Activated CD4-positive, alpha-beta memory T cell treated with anti-CD3 and anti-CD28 coated beads, Interleukin-2, amount 10 ng/mL, durations not matched to agents 7 days and 5 days (primary cell): ENCODE measurements at regions not wholly inside any gene's neighbourhood (a gene's known extent, or its start where the extent isn't known, plus 50 kb on each side); places are given as distances from the start of the nearest gene placed in this dataset.

Experiments used
- CTCF ChIA-PET: fragments of 350-600 bp; sonication (Branson Sonifier 250); formaldehyde crosslinking; loops from one replicate; lab custom pipeline; 2021; ENCODE audit warnings: antibody characterized with exemption, inconsistent platforms; lab: Charles Lee
- POLR2A ChIA-PET: fragments of 350-600 bp; sonication (Branson Sonifier 250); formaldehyde crosslinking; loops from one replicate; lab custom pipeline; 2021; ENCODE audit warnings: antibody characterized with exemption; lab: Charles Lee
- DNase-seq: peaks from one replicate; pipeline ENCODE4 v3.0.0-alpha.2; 2020
- H3K27ac Mint-ChIP-seq: one replicate; pipeline ENCODE4 v1.8.0; 2021; ENCODE audit warnings: mild to moderate bottlenecking, mixed read lengths
- H3K27me3 Mint-ChIP-seq: one replicate; pipeline ENCODE4 v1.8.0; 2021; ENCODE audit warnings: mixed read lengths
- H3K36me3 Mint-ChIP-seq: one replicate; pipeline ENCODE4 v1.8.0; 2021; ENCODE audit warnings: low read depth, mixed read lengths
- H3K4me1 Mint-ChIP-seq: one replicate; pipeline ENCODE4 v1.8.0; 2021; ENCODE audit warnings: mixed read lengths
- H3K4me3 Mint-ChIP-seq: one replicate; pipeline ENCODE4 v1.8.0; 2021; ENCODE audit warnings: mild to moderate bottlenecking, mixed read lengths
- H3K9me3 Mint-ChIP-seq: one replicate; pipeline ENCODE4 v1.8.0; 2021; ENCODE audit warnings: mixed read lengths

DNA sequence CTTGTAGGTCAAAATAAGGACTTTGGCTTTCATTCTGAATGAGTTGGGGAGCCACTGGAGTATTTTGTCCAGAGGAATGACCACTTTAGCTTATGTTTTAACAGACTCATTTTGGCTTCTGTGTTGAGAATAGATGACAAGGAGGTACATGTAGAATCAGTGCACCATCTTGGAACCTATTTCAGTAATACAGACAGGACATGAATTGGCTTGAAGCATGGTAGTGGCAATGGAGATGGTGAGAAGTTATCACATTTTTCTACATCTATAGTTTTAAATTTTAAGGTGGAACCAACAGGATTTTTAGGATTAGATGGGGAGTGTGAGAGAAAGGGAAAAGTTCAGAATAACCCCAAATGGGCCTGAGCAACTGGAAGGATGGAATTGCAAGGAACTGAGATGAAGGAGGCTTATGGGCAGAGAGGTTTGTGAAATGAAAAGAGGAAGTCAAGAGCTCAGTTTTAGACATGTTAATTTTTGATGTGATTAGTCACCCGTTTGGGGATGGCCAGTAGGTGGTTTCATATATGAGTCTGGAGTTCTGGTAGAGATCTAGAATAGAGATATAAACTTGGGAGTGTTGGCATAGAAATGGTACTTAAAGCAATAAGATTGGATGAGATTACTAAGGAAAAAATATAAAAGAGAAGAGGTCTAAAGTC lies 89.2 kb upstream of the JAZF1 start:
- Mint-ChIP-seq H3K27me3 (peaks cover 34% of the 10 kb centered on the region), H3K9me3 (peaks cover 3% of the 10 kb centered on the region), H3K4me1 (no peaks in the 10 kb centered on the region), H3K36me3 (peaks cover 2% of the 10 kb centered on the region), H3K27ac (no peak overlapping the region), H3K4me3 (no peak overlapping the region)
- CTCF ChIA-PET: no interaction called here
- no peak for DNase-seq
- POLR2A ChIA-PET: no interaction called here

DNA sequence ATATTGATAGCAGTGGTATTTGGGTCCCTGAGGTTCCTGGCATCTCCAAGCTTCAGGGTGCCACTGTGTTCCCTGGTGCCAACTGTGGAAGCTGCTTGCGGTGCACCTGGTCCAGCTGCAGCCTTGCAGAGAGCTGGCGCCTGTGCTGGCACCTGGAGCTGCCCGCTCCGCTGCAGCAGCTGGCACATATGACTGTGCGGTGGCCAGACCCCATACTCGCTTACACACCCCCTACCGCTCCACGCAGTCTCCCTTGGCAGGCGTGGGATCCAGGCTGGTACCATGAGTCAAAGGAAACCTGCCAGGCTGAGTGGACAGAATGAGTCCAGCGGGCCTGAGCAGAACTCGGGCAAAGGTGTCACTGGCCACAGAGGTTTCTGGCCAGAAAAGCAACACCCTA lies 89.9 kb upstream of the JAZF1 start:
- no peaks in the 10 kb centered on the region for H3K4me1 Mint-ChIP-seq
- no peak overlapping the region for H3K4me3 Mint-ChIP-seq
- H3K36me3 Mint-ChIP-seq: peaks cover 2% of the 10 kb centered on the region
- ChIA-PET POLR2A (no interaction called here), CTCF (no interaction called here)
- peaks cover 34% of the 10 kb centered on the region for H3K27me3 Mint-ChIP-seq
- DNase-seq: no peak
- H3K9me3 Mint-ChIP-seq: peaks cover 3% of the 10 kb centered on the region
- no peak overlapping the region for H3K27ac Mint-ChIP-seq

DNA sequence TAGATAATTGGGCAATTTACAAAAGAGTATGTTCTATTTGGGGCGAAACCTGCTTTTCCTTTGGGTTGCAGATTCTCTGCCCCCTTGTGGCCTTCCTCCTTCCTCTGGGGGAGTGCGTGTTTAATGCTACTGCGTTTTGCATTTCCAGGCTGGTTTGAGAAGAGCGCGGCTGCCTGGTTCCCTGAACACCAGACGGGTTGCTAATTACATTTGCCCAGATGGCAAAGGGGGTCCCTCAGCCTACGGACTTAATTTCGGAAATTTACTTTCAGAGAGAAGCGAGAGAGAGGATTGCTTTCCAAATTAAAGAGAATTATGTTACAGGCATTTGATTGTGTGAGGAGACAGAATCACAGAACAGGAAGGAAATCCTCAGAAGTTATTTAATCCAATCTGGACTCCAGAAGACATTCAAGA lies 91.9 kb upstream of the JAZF1 start:
- Mint-ChIP-seq H3K36me3 (peaks cover 2% of the 10 kb centered on the region), H3K4me1 (no peaks in the 10 kb centered on the region), H3K9me3 (peaks cover 3% of the 10 kb centered on the region), H3K27me3 (peaks cover 33% of the 10 kb centered on the region), H3K27ac (no peak overlapping the region), H3K4me3 (no peak overlapping the region)
- CTCF ChIA-PET: no interaction called here
- POLR2A ChIA-PET: no interaction called here
- DNase-seq: no peak

DNA sequence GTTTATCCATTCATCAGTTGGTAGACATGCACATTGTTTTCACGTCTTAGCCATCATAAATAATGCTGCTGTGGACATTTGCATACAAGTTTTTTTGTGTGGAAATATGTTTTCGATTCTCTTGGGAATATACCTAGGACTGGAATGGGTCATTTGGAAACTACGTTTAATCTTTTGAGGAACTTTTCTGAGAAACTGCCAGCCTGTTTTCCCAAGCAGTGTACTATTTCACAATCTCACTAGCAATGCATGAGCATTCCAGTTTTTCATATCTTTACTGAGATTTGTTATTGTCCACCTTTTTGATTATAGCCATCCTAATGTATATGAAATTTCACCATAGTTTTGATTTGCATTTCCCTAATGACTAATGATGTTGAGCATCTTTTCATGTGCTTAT lies 95.7 kb upstream of the JAZF1 start:
- no peak for DNase-seq
- Mint-ChIP-seq H3K4me1 (no peaks in the 10 kb centered on the region), H3K4me3 (no peak overlapping the region), H3K9me3 (peaks cover 3% of the 10 kb centered on the region), H3K36me3 (peaks cover 2% of the 10 kb centered on the region), H3K27me3 (peaks cover 21% of the 10 kb centered on the region), H3K27ac (no peak overlapping the region)
- POLR2A ChIA-PET: no interaction called here
- CTCF ChIA-PET: no interaction called here

DNA sequence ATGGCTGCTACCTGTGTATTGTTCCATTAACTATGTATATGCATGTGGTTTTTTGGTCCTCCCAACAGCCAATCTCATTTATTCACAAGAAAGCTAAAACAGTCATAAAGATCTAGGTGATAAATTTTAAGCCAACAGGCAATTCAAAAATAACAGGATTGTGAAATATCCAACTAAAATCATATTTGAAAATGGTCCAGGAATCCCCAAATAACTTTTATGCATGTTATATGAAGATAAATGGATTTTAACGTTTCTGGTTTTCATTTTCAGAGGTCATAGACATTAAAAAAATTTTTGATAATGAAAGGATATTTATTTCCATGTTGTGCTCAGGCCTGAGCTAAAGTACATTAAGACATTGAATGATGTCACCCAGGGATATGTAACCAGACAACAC lies 96.8 kb upstream of the JAZF1 start:
- ChIA-PET CTCF (no interaction called here), POLR2A (no interaction called here)
- H3K27ac Mint-ChIP-seq: no peak overlapping the region
- H3K9me3 Mint-ChIP-seq: peaks cover 3% of the 10 kb centered on the region
- peaks cover 13% of the 10 kb centered on the region for H3K27me3 Mint-ChIP-seq
- no peaks in the 10 kb centered on the region for H3K4me1 Mint-ChIP-seq
- DNase-seq: no peak
- peaks cover 2% of the 10 kb centered on the region for H3K36me3 Mint-ChIP-seq
- no peak overlapping the region for H3K4me3 Mint-ChIP-seq

DNA sequence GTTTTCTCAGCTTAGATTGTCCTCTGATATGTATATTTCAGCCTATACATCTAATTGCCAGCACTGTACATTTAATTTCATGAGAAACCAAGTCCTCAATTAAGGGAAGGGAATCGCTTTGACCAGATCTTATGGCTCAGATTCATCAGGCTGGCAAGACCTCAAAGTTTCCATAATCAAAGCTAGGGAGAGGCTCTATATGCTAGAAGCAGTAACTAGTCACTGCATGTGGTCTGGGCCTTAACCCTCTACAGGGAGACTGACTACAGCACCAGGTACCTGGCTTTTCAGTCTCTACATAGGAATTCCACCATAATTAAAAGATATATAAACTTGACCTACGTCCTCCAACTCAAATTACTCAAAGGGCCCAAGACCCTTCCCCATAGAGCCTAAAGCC lies 97.4 kb upstream of the JAZF1 start:
- ChIA-PET POLR2A (no interaction called here), CTCF (no interaction called here)
- Mint-ChIP-seq H3K27ac (no peak overlapping the region), H3K4me1 (no peaks in the 10 kb centered on the region), H3K27me3 (peaks cover 10% of the 10 kb centered on the region), H3K9me3 (peaks cover 3% of the 10 kb centered on the region), H3K4me3 (no peak overlapping the region), H3K36me3 (peaks cover 2% of the 10 kb centered on the region)
- no peak for DNase-seq

DNA sequence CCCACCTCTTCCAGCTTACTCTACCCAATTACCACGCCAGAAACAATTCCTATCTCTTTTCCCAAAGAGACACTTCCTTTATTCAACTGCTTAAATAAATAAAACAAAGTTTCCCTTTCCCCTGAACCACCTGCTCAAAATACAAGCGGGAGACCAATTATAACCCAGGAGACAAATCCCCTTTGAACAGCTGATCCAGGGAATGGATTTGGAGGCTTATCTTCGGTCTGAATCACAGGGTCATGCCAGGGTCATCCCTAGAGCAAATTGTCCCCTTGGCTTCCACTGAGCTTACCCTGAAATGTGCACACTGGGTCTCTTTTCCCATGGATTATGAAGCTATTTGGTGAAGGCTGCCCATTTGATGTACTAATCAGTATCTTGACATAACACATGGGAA lies 99.9 kb upstream of the JAZF1 start:
- ChIA-PET CTCF (no interaction called here), POLR2A (no interaction called here)
- Mint-ChIP-seq H3K9me3 (no peaks in the 10 kb centered on the region), H3K4me3 (no peak overlapping the region), H3K27me3 (peaks cover 20% of the 10 kb centered on the region), H3K36me3 (no peaks in the 10 kb centered on the region), H3K27ac (no peak overlapping the region), H3K4me1 (no peaks in the 10 kb centered on the region)
- no peak for DNase-seq

DNA sequence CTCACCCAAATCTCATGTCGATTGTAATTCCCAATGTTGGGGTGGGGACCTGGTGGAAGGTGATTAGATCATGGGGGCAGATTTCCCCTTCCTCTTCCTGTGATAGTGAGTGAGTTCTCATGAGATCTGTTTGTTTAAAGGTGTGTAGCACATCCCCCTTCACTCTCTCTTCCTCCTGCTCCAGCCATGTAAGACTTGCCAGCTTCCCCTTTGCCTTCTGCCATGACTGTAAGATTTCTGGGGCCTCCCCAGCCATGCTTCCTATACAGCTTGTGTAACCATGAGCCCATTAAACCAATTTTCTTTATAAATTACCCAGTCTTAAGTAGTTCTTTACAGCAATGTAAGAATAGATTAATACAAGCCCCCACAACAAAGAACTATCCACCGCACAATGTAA lies 109.9 kb upstream of the JAZF1 start:
- ChIA-PET POLR2A (no interaction called here), CTCF (no interaction called here)
- Mint-ChIP-seq H3K27ac (no peak overlapping the region), H3K4me1 (peaks cover 14% of the 10 kb centered on the region), H3K27me3 (peaks cover 40% of the 10 kb centered on the region), H3K9me3 (no peaks in the 10 kb centered on the region), H3K36me3 (no peaks in the 10 kb centered on the region), H3K4me3 (no peak overlapping the region)
- DNase-seq: no peak

DNA sequence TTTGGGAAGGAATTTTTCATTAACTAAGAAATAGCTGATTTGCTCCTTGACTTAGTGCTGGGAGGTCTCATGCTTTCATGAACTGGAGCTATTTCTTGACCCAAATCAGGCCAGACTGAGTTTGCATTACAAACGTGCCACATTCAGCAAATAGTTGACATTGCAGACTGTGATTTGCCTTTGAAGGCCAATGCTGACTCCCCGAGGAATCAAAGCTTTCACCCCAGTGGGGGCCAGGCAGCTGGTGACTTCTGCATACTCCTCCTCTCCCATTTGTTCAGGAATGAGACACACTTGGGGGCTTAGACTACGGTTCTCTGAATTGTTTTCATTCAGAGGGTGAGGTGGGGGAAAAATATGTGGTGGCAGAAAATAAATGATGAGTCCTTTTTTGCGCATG lies 111.0 kb upstream of the JAZF1 start:
- no peak for DNase-seq
- Mint-ChIP-seq H3K27me3 (peaks cover 45% of the 10 kb centered on the region), H3K4me1 (peaks cover 14% of the 10 kb centered on the region), H3K9me3 (no peaks in the 10 kb centered on the region), H3K4me3 (no peak overlapping the region), H3K36me3 (no peaks in the 10 kb centered on the region), H3K27ac (no peak overlapping the region)
- ChIA-PET POLR2A (no interaction called here), CTCF (interaction anchor here (0.6 kb wide), 1 partner anchor 357 kb away, joined by 3 read pairs; no protein-coding TSS in a partner anchor)

DNA sequence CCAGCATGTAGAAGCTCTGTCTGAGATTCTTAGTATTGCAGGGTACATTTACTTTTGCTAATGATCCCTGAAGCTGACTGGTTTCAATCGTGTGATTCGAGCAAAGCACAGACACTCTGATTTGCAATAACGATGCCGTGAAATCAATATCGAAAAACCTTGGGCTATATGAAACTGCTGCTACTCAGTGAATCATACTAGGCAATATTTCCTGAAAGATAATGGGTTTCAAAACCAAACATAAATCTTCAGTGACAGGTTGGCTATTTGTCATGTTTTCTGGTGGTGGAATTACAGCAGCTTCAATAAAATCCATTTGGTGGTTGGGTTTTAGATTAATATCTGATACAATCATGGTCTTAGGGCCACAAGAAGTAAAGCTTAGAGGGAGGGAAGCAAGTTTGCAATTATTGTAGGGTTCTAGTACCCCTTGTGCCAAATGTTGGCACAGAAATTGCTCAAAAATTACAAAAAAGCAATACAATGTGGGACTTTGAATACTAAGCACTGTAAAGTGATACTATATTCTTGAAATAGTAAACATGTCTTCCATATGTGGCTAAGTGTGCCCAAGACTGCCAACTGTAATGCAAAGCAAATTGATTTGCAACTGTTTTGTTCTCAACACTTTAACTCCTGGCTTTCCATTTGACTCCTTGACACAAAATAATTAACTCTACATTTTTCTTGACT lies 112.4 kb upstream of the JAZF1 start:
- Mint-ChIP-seq H3K27ac (no peak overlapping the region), H3K4me3 (no peak overlapping the region), H3K4me1 (peaks cover 14% of the 10 kb centered on the region), H3K27me3 (peaks cover 54% of the 10 kb centered on the region), H3K36me3 (no peaks in the 10 kb centered on the region), H3K9me3 (no peaks in the 10 kb centered on the region)
- CTCF ChIA-PET: no interaction called here
- POLR2A ChIA-PET: no interaction called here
- DNase-seq: no peak

DNA sequence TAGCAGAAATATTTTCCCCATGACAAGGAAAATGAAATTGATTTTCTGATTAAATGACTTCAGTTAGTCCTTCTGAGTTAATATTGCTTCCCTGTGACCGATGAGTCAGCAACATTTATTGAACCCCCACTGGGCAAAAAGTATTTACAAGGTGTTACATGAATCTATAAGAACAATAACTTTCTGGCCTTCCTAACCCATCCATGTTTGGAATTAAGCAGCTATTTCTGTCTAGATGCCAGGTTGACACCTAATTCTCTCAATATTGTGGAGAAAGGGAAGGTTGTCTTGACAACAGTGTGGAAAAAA lies 112.9 kb upstream of the JAZF1 start:
- peaks cover 55% of the 10 kb centered on the region for H3K27me3 Mint-ChIP-seq
- POLR2A ChIA-PET: no interaction called here
- H3K4me1 Mint-ChIP-seq: peaks cover 14% of the 10 kb centered on the region
- no peak overlapping the region for H3K4me3 Mint-ChIP-seq
- no peak overlapping the region for H3K27ac Mint-ChIP-seq
- CTCF ChIA-PET: no interaction called here
- DNase-seq: no peak
- H3K36me3 Mint-ChIP-seq: no peaks in the 10 kb centered on the region
- H3K9me3 Mint-ChIP-seq: no peaks in the 10 kb centered on the region

DNA sequence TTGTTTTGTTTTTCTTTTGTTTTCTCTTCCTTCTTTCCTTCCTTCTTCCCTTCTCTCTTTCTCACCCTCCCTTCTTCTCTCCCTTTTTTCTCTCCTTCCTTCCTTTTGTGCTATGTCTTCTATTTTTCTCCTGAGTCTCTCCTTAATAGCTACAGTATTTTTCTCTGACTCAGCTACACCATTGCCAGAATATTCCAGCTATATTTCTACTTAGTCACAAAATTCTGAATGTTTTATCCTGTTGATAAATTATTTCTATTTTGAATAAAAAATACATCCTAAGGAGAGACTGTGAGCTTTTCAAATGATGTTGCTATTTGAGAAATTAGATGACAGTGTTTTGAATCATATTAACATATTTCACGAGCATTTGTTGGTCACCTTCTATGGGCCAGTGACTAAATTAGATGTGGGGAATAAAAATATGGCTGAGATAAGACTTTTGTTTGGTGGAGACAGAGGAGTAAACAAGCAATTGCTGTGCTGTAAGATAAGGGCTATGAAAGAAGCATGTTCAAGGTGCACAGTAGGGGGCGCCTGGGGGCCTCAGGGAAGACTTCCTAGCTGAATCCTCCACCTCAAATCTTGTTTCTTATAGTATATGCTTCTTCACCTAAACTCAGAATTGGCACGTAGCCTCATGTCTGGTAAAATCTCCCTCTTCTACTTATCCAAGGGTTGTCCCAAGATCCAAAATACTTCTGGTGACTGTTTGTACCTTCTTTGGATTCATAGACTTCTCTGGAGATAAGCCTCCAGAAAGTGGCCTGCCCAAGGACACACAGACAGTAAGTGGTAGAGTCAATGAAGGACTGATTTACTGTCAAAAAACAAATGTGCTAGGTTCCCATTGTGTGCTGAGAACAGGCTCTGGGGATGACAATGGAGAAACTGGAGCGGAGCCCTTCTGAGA lies 115.5 kb upstream of the CREB5 start:
- POLR2A ChIA-PET: no interaction called here
- Mint-ChIP-seq H3K4me3 (no peak overlapping the region), H3K27ac (no peak overlapping the region), H3K4me1 (peaks cover 13% of the 10 kb centered on the region), H3K36me3 (no peaks in the 10 kb centered on the region), H3K9me3 (no peaks in the 10 kb centered on the region), H3K27me3 (peaks cover 48% of the 10 kb centered on the region)
- CTCF ChIA-PET: interaction anchor here (0.5 to 0.9 kb wide), 3 partner anchors 12 to 912 kb away, joined by 3 to 6 read pairs (median 3); no protein-coding TSS in a partner anchor
- peak; percentile 32 for DNase-seq

DNA sequence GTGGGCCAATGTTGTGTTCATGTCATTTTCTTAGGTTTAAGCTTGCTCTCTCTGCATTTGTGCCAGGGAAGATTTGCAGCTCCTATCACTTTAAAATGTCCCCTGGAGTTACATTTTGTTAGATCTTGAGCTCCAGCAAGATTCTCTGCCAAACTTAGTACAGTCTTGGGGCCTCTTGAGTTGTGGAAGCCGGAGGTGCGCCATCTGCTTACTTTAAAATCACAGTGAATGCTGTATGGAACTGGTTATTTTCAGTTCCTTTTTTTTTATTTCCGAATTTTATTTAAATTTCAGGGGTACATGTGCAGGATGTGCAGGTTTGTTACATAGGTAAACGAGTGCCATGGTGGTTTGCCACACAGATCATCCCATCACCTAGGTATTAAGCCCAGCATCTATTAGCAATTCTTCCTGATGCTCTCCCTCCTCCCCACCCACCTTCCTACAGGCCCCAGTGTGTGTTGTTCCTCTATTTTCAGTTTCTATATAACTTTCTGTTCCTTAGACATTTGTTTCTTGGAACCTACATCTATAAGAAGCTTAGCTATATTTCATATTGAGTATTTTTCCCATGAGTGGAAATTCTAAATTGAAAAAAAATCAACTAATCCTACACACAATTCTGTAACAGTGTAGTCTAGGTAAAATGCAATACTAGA lies 114.4 kb upstream of the CREB5 start:
- Mint-ChIP-seq H3K4me3 (no peak overlapping the region), H3K27ac (no peak overlapping the region), H3K9me3 (no peaks in the 10 kb centered on the region), H3K36me3 (no peaks in the 10 kb centered on the region), H3K4me1 (peaks cover 6% of the 10 kb centered on the region), H3K27me3 (peaks cover 38% of the 10 kb centered on the region)
- ChIA-PET CTCF (interaction anchor here (0.9 kb wide), 1 partner anchor 11 kb away, joined by 3 read pairs; no protein-coding TSS in a partner anchor), POLR2A (no interaction called here)
- DNase-seq: no peak
